Dedifferentiated amniotic fluid mesenchymal stem cell (primary cell): ENCODE measurements at regions not wholly inside any gene's neighbourhood (a gene's known extent, or its start where the extent isn't known, plus 50 kb on each side); places are given as distances from the start of the nearest gene placed in this dataset.
"Not testable (repeated sequence)": the region's sequence is repeated elsewhere in the genome, so short reads cannot be mapped to it uniquely, and the experiment has no call there.

ENCODE experiments used
- DNase-seq: peaks from one replicate; pipeline ENCODE4 v3.0.0-alpha.2; 2016; ENCODE audit errors: extremely low spot score

DNA sequence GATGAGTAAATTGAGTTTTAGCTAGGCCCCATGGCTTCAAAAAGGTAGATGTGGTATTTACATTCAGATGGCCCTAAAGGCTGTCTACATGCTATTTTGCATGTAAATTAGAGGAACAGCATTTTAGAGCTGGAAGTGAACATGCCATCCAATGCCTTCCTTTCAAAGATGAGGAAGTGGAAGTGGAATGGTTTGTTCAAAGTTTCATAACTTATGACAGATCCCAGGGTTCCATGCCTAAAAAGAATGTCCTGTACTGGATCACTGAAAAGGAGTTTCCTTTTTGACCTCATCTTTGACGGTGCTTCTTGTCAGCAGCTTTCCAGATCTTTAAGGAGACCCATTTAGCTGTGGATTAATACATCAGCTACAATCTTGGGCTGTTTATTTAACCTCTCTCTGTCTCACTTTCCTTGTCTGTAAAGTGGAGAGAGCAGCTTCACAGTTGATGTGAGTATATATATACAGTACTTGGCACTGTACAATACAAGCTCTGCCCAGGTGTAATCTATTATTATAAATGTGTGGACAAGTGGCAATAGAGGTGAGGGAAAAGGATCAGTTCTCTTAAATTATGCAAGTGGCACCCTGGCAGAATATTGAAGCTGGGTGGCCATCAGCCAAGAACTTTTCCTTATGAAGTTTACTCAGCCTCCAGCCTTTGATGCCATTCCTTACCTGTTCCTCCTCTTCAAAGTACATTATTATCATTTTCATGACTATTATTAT is 68.7 kb upstream of the GOLGA8B start:
- DNase-seq, result no peak

DNA sequence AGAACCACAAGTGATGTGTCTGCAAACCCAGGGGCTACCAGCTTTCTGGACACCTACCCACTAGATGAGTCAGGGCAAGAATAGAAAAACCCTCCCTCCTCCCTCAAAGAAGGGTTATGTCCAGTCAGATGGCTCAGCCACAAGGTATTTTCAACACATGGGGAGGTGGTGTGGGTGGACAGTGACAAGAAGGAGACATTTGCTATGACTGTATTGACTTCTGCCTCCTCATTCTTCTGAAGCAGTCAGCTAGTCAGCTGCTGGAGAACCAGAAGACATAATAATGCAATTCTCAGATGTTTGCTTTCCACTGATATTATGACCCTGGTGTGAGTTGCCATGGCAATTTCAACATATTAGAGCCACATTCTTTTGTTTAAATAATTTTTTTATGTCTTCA is 66.7 kb upstream of the GOLGA8B start:
- no peak for DNase-seq

DNA sequence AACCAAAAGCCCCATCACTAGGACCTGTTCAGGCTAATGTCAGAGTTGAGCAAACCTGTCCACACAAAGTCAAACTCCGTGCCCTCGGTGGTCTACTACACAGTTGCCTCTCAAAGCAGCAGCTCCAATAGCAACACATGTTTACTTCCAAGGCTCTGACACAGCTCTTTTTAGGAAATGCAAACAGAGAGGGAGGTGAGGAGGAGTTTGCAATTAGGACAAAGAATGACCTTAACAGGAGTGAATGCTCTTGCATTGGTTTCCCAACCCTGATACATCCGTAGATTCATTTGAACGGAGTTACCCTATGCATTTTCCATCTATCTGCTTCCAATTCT is 64.8 kb upstream of the GOLGA8B start:
- DNase-seq, result no peak

DNA sequence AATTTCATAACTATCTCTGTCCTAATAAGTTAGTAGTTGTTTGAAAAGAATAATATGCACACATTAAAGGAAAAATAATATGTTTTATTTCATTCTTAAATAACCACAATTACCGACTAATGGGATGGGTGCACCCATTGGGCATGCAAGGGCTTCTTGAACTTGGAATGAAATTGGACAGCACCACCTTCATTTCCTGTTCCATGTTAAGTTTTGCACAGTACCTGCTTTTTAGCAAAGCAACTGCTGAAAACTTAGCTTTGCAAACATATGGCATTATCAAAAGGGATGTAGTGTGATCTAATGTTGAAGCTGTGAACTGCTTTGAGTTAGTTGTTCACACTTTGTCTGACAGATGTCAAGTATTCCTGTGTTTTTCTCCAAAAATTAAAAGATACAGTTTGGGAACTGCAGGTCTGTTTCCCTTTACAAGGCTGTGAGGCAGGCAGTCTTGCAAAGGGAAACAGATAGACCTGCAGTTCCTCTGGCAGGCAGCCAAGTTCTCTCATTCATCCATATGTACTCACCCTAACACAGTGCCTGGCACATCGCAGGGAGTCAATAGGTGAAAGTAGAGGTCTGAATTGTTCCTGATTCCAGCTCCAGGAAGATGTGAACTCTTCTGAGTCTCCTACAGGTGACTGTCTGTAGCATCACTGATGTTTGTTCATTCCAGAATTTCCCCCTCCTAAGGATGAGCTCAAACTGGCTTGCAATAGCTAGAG is 64.3 kb upstream of the GOLGA8B start:
- DNase-seq, result no peak

DNA sequence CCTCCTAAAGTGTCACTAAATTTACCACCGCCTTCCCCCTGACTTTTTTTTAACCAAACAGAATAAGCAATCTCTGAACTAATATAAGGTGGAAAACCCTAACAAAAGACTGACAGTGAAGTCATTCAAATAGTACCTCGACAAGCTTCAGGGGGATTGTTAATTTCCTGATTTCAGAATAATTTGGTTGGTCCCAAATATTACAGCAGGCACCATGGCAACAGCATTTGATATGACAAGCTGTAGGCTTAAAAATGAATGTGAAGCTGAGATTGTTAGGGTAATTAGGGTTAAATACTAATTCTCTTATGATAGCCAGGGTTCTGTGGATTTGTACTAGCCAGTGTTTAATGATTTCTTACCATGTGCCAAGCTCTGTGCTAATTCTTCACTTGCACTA is 63.5 kb upstream of the GOLGA8B start:
- no peak for DNase-seq

DNA sequence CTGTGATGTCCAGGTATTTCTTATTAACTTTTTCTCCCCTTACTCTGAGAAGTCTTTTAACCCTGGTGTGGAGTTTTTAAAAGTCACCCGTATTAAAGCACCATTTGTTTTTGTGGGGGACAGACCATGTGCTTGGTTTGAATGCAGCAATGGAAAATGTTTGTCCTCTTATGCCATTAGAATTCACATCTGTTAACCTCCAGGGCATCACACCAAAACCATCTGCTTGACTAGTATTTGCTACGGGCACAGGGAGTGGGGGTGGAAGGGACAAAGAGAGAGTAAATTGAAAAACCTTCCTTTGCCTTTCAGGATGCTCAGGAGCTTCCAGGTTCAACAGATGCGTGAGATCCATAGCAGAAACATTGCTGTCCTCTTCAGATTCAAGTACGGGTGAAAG is 61.4 kb upstream of the GOLGA8B start:
- no peak for DNase-seq

DNA sequence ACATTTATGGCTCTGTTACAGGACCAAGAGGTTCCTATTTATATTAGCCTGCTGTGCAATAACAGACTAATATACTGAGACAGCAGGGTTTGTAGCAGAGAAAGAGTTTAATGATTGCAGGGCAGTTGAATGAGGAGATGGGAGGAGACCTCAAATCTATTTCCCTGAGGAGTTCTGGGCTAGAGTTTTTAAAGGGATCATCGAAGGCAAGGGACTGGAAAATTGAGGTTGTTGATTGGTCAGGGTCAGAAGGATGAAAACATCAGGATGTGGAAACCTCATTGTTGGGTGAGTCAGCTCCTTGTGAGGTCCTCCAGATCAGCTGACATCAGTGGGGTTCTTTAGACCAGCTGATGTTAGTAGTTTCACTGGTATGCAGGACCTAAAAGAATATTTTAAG is 60.6 kb upstream of the GOLGA8B start:
- DNase-seq, result no peak

DNA sequence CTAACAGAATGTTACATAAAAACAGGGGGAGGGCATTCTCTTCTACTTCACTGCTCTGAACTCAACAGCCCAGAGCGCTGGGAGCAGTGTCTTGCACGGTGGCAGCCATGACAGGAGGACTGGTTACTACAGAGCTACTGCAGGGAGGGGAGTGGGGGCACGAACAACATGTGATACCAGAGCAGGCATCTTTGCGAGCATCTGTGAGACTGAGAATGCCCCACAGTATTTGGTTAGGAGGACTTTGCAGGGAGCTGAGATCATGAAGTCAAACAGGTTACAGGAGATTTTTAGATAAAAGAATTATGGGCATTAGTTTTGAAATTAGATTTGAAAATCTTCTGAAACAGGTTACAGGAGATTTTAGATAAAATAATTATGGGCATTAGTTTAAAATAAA is 58.8 kb upstream of the GOLGA8B start:
- DNase-seq, result no peak

DNA sequence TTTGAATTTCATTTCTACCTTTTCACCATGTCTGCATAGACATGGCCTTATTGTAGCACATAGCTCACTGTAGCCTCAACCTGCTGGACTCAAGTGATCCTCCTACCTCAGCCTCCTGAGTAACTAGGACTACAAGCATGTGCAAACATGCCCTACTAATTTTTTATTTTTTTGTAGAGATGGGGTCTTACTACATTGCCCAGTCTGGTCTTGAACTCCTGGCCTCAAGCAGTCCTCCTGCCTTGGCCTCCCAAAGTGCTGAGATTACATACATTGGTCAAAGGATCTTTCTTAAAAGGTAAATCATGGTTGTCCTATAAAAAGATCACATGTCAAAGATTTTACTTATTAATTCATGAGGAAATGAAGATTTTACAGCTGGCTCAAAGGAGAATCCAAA is 57.2 kb upstream of the GOLGA8B start:
- DNase-seq, result no peak

DNA sequence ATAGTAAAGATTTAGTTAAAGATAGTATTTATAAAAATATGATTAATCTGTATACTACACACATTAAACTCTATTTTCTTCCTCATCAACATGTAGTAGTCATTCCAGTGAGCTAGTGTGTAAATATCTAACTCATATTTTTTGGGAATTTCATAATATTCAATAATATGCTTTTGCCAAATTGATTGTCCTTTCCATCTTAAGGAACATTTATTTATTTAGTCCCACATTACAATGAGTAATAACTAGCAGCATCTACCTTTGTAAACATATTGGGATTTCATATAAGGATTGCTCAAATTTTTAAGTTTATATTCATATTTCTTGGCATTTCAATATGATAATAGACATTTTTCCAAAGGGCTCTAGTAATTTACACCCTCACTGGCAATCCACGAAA is 53.9 kb upstream of the GOLGA8B start:
- DNase-seq, result no peak

DNA sequence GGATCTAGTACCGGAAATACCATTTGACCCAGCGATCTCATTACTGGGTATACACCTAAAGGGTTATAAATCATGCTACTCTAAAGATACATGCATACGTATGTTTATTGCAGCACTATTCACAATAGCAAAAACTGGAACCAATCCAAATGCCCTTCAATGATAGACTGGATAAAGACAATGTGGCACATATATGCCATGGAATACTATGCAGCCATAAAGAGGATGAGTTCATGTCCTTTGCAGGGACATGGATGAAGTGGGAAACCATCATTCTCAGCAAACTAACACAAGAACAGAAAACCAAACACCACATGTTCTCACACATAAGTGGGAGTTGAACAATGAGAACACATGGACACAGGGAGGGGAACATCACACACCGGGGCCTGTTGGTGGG is 50.2 kb upstream of the GOLGA8B start:
- DNase-seq, result not testable (repeated sequence)
